Stimulated activated CD4-positive, alpha-beta T cell treated with anti-CD3 and anti-CD28 coated beads, Interleukin-15, amount 100 ng/mL, for 1 hour (primary cell): ENCODE measurements at regions not wholly inside any gene's neighbourhood (a gene's known extent, or its start where the extent isn't known, plus 50 kb on each side); places are given as distances from the start of the nearest gene placed in this dataset.
"Not testable (repeated sequence)": the region's sequence is repeated elsewhere in the genome, so short reads cannot be mapped to it uniquely, and the experiment has no call there.

Experiments
- DNase-seq, 2 donors: peaks; one replicate each; pipeline ENCODE4 v3.0.0-alpha.2; 2020; ENCODE audit warnings: low read depth in 1 of 2, low spot score in 1 of 2

- DNase-seq: no peak
Observed at GRCh38 chr3:71958533-71958932, 173.6 kb upstream of the PROK2 start.

GRCh38 chr3:71956716-71957115, 171.8 kb upstream of the PROK2 start:
- no peak for DNase-seq

GRCh38 chr3:71956069-71956340, 171.1 kb upstream of the PROK2 start:
- no peak for DNase-seq

- peak in 1 of 2 donors; percentile 2 for DNase-seq
Observed at GRCh38 chr3:71955240-71956068, 170.5 kb upstream of the PROK2 start.

- DNase-seq: no peak
Observed at GRCh38 chr3:71951842-71952241, 166.9 kb upstream of the PROK2 start.

GRCh38 chr3:71951361-71951760, 166.4 kb upstream of the PROK2 start:
- DNase-seq: no peak

- DNase-seq: no peak
Observed at GRCh38 chr3:71949442-71949841, 164.5 kb upstream of the PROK2 start.

- no peak for DNase-seq
Observed at GRCh38 chr3:71944482-71945065, 159.6 kb upstream of the PROK2 start.

- DNase-seq: no peak
Observed at GRCh38 chr3:71942432-71943187, 157.7 kb upstream of the PROK2 start.

- no peak for DNase-seq
Observed at GRCh38 chr3:71940486-71940885, 155.5 kb upstream of the PROK2 start.

- not testable (repeated sequence) for DNase-seq
Observed at GRCh38 chr3:71938081-71938480, 153.1 kb upstream of the PROK2 start.

GRCh38 chr3:71936681-71937080, 151.7 kb upstream of the PROK2 start:
- no peak for DNase-seq

GRCh38 chr3:71934520-71935270, 149.7 kb upstream of the PROK2 start:
- DNase-seq: no peak

GRCh38 chr3:71931922-71932321, 147.0 kb upstream of the PROK2 start:
- no peak for DNase-seq

- DNase-seq: no peak
Observed at GRCh38 chr3:71930056-71930991, 145.4 kb upstream of the PROK2 start.

GRCh38 chr3:71928212-71928611, 143.3 kb upstream of the PROK2 start:
- DNase-seq: no peak

- DNase-seq: no peak
Observed at GRCh38 chr3:71927505-71928066, 142.6 kb upstream of the PROK2 start.

GRCh38 chr3:71926616-71927015, 141.7 kb upstream of the PROK2 start:
- DNase-seq: no peak

GRCh38 chr3:71926262-71926600, 141.3 kb upstream of the PROK2 start:
- DNase-seq: no peak

- DNase-seq: not testable (repeated sequence)
Observed at GRCh38 chr3:71925511-71926261, 140.7 kb upstream of the PROK2 start.
